Upper lobe of left lung (tissue), 4 donors: ENCODE measurements at regions not wholly inside any gene's neighbourhood (a gene's known extent, or its start where the extent isn't known, plus 50 kb on each side); places are given as distances from the start of the nearest gene placed in this dataset.

Experiments
- EP300 ChIP-seq, 4 donors: sonication (generic); formaldehyde crosslinking; IDR thresholded peaks; one replicate each; pipeline ENCODE4 v1.5.1; 2017; ENCODE audit warnings: antibody characterized with exemption in 4 of 4, control low read depth in 2 of 4
- POLR2A ChIP-seq, 4 donors: fragments of 450-650 bp; IDR thresholded peaks; one replicate each; pipeline ENCODE4 v1.5.1; 2016 to 2017; ENCODE audit warnings: antibody characterized with exemption in 4 of 4, mild to moderate bottlenecking in 2 of 4
- POLR2AphosphoS5 ChIP-seq, 2 donors: sonication (generic); formaldehyde crosslinking; IDR thresholded peaks; one replicate each; pipeline ENCODE4 v1.5.1; 2017; ENCODE audit warnings: antibody characterized with exemption in 2 of 2
- TF ChIP-seq, protein P1 (sequence below), 6 experiments: fragments of 450-650 bp in 4 of 6; fragments of 200-600 bp in 2 of 6; sonication (generic) in 2 of 6; IDR thresholded peaks; one replicate each; pipeline ENCODE4 v1.5.1; 2016 to 2019; ENCODE audit warnings: antibody characterized with exemption in 6 of 6

DNA sequence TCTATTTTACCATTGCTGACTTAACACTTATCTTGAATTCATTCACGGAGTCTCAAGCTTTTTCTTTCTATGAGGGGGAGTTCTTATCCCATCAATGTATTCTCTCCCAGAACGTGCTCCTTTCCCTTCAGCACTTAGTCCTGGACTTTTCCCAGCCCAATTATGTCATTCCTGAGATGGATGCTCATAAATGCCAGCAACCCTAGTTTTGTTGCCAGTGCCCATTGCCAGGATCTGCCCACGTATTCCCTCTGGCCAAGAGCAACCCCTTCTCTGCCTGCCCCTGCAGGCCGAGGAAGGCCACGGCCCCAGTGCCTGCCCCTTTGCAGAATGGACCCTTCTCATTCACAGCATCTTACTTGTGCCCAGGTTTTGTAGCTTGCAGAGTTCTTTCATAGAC lies 67.4 kb upstream of the PPP1R3C start:
- TF ChIP-seq EP300 (IDR thresholded peaks at IDR 0.05) (no peak), POLR2A (IDR thresholded peaks at IDR 0.05) (no peak), POLR2AphosphoS5 (IDR thresholded peaks at IDR 0.05) (no peak)
- TF ChIP-seq, protein P1, sequence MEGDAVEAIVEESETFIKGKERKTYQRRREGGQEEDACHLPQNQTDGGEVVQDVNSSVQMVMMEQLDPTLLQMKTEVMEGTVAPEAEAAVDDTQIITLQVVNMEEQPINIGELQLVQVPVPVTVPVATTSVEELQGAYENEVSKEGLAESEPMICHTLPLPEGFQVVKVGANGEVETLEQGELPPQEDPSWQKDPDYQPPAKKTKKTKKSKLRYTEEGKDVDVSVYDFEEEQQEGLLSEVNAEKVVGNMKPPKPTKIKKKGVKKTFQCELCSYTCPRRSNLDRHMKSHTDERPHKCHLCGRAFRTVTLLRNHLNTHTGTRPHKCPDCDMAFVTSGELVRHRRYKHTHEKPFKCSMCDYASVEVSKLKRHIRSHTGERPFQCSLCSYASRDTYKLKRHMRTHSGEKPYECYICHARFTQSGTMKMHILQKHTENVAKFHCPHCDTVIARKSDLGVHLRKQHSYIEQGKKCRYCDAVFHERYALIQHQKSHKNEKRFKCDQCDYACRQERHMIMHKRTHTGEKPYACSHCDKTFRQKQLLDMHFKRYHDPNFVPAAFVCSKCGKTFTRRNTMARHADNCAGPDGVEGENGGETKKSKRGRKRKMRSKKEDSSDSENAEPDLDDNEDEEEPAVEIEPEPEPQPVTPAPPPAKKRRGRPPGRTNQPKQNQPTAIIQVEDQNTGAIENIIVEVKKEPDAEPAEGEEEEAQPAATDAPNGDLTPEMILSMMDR (IDR thresholded peaks at IDR 0.05), result no peak
